Stimulated activated CD4-positive, alpha-beta T cell treated with anti-CD3 and anti-CD28 coated beads, Interleukin-12 subunit alpha, Interleukin-12 subunit beta, amount 100 ng/mL, for 48 hours (primary cell): ENCODE measurements at regions not wholly inside any gene's neighbourhood (a gene's known extent, or its start where the extent isn't known, plus 50 kb on each side); places are given as distances from the start of the nearest gene placed in this dataset.
"Not testable (repeated sequence)": the region's sequence is repeated elsewhere in the genome, so short reads cannot be mapped to it uniquely, and the experiment has no call there.

Source experiments
- DNase-seq, 3 donors: peaks; one replicate each; pipeline ENCODE4 v3.0.0-alpha.2; 2020; ENCODE audit warnings: low read depth in 2 of 3, low spot score in 1 of 3

DNA sequence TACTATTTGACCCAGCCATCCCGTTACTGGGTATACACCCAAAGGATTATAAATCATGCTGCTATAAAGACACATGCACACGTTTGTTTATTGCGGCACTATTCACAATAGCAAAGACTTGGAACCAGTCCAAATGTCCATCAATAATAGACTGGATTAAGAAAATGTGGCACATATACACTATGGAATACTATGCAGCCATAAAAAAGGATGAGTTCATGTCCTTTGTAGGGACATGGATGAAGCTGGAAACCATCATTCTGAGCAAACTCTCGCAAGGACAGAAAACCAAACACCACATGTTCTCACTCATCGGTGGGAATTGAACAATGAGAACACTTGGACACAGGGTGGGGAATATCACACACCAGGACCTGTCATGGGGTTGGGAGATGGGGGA is 56.7 kb upstream of the SELENOP start:
- not testable (repeated sequence) for DNase-seq

- not testable (repeated sequence) for DNase-seq
These were observed 53.1 kb upstream of the SELENOP start for GRCh38 chr5:42864749-42865148.
